Esophagus muscularis mucosa (tissue), 4 donors: ENCODE measurements at regions not wholly inside any gene's neighbourhood (a gene's known extent, or its start where the extent isn't known, plus 50 kb on each side); places are given as distances from the start of the nearest gene placed in this dataset.

ENCODE experiments used
- EP300 ChIP-seq: sonication (generic); formaldehyde crosslinking; IDR thresholded peaks from one replicate; pipeline ENCODE4 v1.6.1; 2017; ENCODE audit warnings: antibody characterized with exemption
- POLR2A ChIP-seq: fragments of 450-650 bp; IDR thresholded peaks from one replicate; pipeline ENCODE4 v1.6.1; 2017; ENCODE audit warnings: antibody characterized with exemption, moderate library complexity, mild to moderate bottlenecking, low read depth
- POLR2AphosphoS5 ChIP-seq, 2 donors: sonication (generic); formaldehyde crosslinking; IDR thresholded peaks; one replicate each; pipeline ENCODE4 v1.6.1; 2017; ENCODE audit warnings: antibody characterized with exemption in 2 of 2
- TF ChIP-seq, protein P1 (sequence below), 3 experiments: fragments of 200-600 bp in 2 of 3; fragments of 450-650 bp in 1 of 3; sonication (generic) in 2 of 3; IDR thresholded peaks; one replicate each; pipeline ENCODE4 v1.5.1; 2017 to 2019; ENCODE audit warnings: antibody characterized with exemption in 3 of 3, mild to moderate bottlenecking in 2 of 3, moderate library complexity in 1 of 3

- TF ChIP-seq, protein P1, sequence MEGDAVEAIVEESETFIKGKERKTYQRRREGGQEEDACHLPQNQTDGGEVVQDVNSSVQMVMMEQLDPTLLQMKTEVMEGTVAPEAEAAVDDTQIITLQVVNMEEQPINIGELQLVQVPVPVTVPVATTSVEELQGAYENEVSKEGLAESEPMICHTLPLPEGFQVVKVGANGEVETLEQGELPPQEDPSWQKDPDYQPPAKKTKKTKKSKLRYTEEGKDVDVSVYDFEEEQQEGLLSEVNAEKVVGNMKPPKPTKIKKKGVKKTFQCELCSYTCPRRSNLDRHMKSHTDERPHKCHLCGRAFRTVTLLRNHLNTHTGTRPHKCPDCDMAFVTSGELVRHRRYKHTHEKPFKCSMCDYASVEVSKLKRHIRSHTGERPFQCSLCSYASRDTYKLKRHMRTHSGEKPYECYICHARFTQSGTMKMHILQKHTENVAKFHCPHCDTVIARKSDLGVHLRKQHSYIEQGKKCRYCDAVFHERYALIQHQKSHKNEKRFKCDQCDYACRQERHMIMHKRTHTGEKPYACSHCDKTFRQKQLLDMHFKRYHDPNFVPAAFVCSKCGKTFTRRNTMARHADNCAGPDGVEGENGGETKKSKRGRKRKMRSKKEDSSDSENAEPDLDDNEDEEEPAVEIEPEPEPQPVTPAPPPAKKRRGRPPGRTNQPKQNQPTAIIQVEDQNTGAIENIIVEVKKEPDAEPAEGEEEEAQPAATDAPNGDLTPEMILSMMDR (IDR thresholded peaks at IDR 0.05): no peak
- TF ChIP-seq POLR2A (no peak), POLR2AphosphoS5 (IDR thresholded peaks at IDR 0.05) (no peak), EP300 (no peak)
These were observed 338.2 kb upstream of the NAV3 start for GRCh38 chr12:77492536-77492935.
